ENCODE measurements at regions not wholly inside any gene's neighbourhood (a gene's known extent, or its start where the extent isn't known, plus 50 kb on each side); places are given as distances from the start of the nearest gene placed in this dataset.

GRCh38 chr3:63064209-63064755 is 189.1 kb upstream of the CADPS start:
- ChIA-PET RAD21 (ENCODE audit: low non-redundant PET in 1 of 2, low total read pairs in 2 of 2, uncharacterized antibody in 2 of 2, unreplicated experiment in 2 of 2) (no interaction called here), CTCF (no interaction called here), POLR2A (no interaction called here)
- no peaks in the 10 kb centered on the region for H3K9me2 ChIP-seq (ENCODE audit: insufficient read depth)
- H3K4me1 ChIP-seq (ENCODE audit: control insufficient read depth in 1 of 2, insufficient read depth in 2 of 2, low read length in 2 of 2), result no peaks in the 10 kb centered on the region
- H3K9ac ChIP-seq (ENCODE audit: low read length), result no peak overlapping the region
- TF ChIP-seq POLR2A (IDR thresholded peaks at IDR 0.05; ENCODE audit: borderline replicate concordance, extremely low read depth, insufficient read depth, insufficient read length) (no peak), JUND (IDR thresholded peaks at IDR 0.05) (no peak), ZBTB33 (IDR thresholded peaks at IDR 0.05; ENCODE audit: extremely low read depth, insufficient replicate concordance, low read length) (no peak)
- intact Hi-C loops (cut with micrococcal nuclease), result no loop called here
- no peaks in the 10 kb centered on the region for H3K36me3 ChIP-seq (ENCODE audit: control insufficient read depth in 1 of 2, insufficient read depth in 2 of 2, low read length in 2 of 2)
- DNase-seq (ENCODE audit: low read depth, low spot score) (no peak), ATAC-seq (no peak)
- H3K4me3 ChIP-seq (replicated peaks in 1 of 2; ENCODE audit: low read depth in 1 of 2, low read length in 2 of 2), result no peak overlapping the region
- H3K79me2 ChIP-seq (ENCODE audit: insufficient read depth, low read length), result no peaks in the 10 kb centered on the region
- no peaks in the 10 kb centered on the region for H4K20me1 ChIP-seq (ENCODE audit: insufficient read depth)
- H3K27me3 ChIP-seq (ENCODE audit: insufficient read depth, low read length), result no peaks in the 10 kb centered on the region
- no peaks in the 10 kb centered on the region for H3K9me3 ChIP-seq (ENCODE audit: control insufficient read depth in 1 of 2, insufficient read depth in 1 of 2, low read depth in 1 of 2, low read length in 2 of 2)
- no peak overlapping the region for H2AFZ ChIP-seq (ENCODE audit: low read depth, low read length, poor library complexity, severe bottlenecking)
- H3K4me2 ChIP-seq (ENCODE audit: low read length), result no peak overlapping the region
- no TSS peak for BruUV-seq (replicated peaks)
- H3K27ac ChIP-seq (ENCODE audit: low read depth, low read length), result no peak overlapping the region

GRCh38 chr3:63067999-63068645 is 192.9 kb upstream of the CADPS start:
- H3K27me3 ChIP-seq (ENCODE audit: insufficient read depth, low read length), result no peaks in the 10 kb centered on the region
- RAD21 ChIA-PET (ENCODE audit: low non-redundant PET in 1 of 2, low total read pairs in 2 of 2, uncharacterized antibody in 2 of 2, unreplicated experiment in 2 of 2), result no interaction called here
- intact Hi-C loops (cut with micrococcal nuclease), result no loop called here
- no peak overlapping the region for H3K4me3 ChIP-seq (replicated peaks in 1 of 2; ENCODE audit: low read depth in 1 of 2, low read length in 2 of 2)
- H3K9me3 ChIP-seq (ENCODE audit: control insufficient read depth in 1 of 2, insufficient read depth in 1 of 2, low read depth in 1 of 2, low read length in 2 of 2), result no peaks in the 10 kb centered on the region
- no peaks in the 10 kb centered on the region for H3K36me3 ChIP-seq (ENCODE audit: control insufficient read depth in 1 of 2, insufficient read depth in 2 of 2, low read length in 2 of 2)
- DNase-seq (ENCODE audit: low read depth, low spot score) (no peak), ATAC-seq (no peak)
- CTCF ChIA-PET, result no interaction called here
- peak; percentile 82 for TF ChIP-seq REST (IDR thresholded peaks at IDR 0.05; ENCODE audit: low read depth)
- no peak for TF ChIP-seq ATF3 (IDR thresholded peaks at IDR 0.05)
- TF ChIP-seq JUND (IDR thresholded peaks at IDR 0.05), result no peak
- TF ChIP-seq EZH2phosphoT487 (IDR thresholded peaks at IDR 0.05; ENCODE audit: borderline replicate concordance), result no peak
- H4K20me1 ChIP-seq (ENCODE audit: insufficient read depth), result no peaks in the 10 kb centered on the region
- H3K9me2 ChIP-seq (ENCODE audit: insufficient read depth), result no peaks in the 10 kb centered on the region
- H3K9ac ChIP-seq (ENCODE audit: low read length), result no peak overlapping the region
- POLR2A ChIA-PET, result no interaction called here
- no peak overlapping the region for H3K4me2 ChIP-seq (ENCODE audit: low read length)
- no TSS peak for BruUV-seq (replicated peaks)
- H3K79me2 ChIP-seq (ENCODE audit: insufficient read depth, low read length), result no peaks in the 10 kb centered on the region
- no peak overlapping the region for H3K27ac ChIP-seq (ENCODE audit: low read depth, low read length)
- no peaks in the 10 kb centered on the region for H3K4me1 ChIP-seq (ENCODE audit: control insufficient read depth in 1 of 2, insufficient read depth in 2 of 2, low read length in 2 of 2)
- H2AFZ ChIP-seq (ENCODE audit: low read depth, low read length, poor library complexity, severe bottlenecking), result no peak overlapping the region
